Neuronal stem cell (in vitro differentiated cells): ENCODE measurements at regions not wholly inside any gene's neighbourhood (a gene's known extent, or its start where the extent isn't known, plus 50 kb on each side); places are given as distances from the start of the nearest gene placed in this dataset.
"Not testable (repeated sequence)": the region's sequence is repeated elsewhere in the genome, so short reads cannot be mapped to it uniquely, and the experiment has no call there.

Experiments
- DNase-seq: peaks from one replicate; pipeline ENCODE4 v3.0.0-alpha.2; 2013; ENCODE audit warnings: low spot score
- H2AFZ ChIP-seq: one replicate; pipeline ENCODE4 v1.6.1; 2013; ENCODE audit warnings: mild to moderate bottlenecking, low read length, inconsistent platforms
- H2AK5ac ChIP-seq: 2 replicates; pipeline ENCODE4 v1.6.1; 2013; ENCODE audit warnings: low read depth, mild to moderate bottlenecking, inconsistent platforms, low read length, moderate library complexity, mixed read lengths
- H2BK120ac ChIP-seq: 2 replicates; pipeline ENCODE4 v1.6.1; 2013; ENCODE audit warnings: low read depth, mild to moderate bottlenecking, inconsistent platforms, low read length, moderate library complexity, mixed read lengths
- H2BK12ac ChIP-seq: one replicate; pipeline ENCODE4 v1.6.1; 2013; ENCODE audit warnings: low read length, inconsistent platforms
- H2BK15ac ChIP-seq: 2 replicates; pipeline ENCODE4 v1.6.1; 2013; ENCODE audit warnings: mild to moderate bottlenecking, low read length, inconsistent platforms, mixed read lengths
- H2BK5ac ChIP-seq: one replicate; pipeline ENCODE4 v1.6.1; 2013; ENCODE audit warnings: inconsistent platforms, mild to moderate bottlenecking, low read length, moderate library complexity
- H3K14ac ChIP-seq: one replicate; pipeline ENCODE4 v1.6.1; 2013; ENCODE audit warnings: low read length, inconsistent platforms
- H3K18ac ChIP-seq: 2 replicates; pipeline ENCODE4 v1.6.1; 2013; ENCODE audit warnings: low read length, inconsistent platforms
- H3K23ac ChIP-seq: 2 replicates; pipeline ENCODE4 v1.6.1; 2013; ENCODE audit warnings: low read depth, mild to moderate bottlenecking, mixed read lengths, low read length, inconsistent platforms; ENCODE audit not compliant: poor library complexity
- H3K27ac ChIP-seq: replicated peaks from 3 replicates; pipeline ENCODE4 v1.5.1; 2013; ENCODE audit warnings: low read length, inconsistent platforms
- H3K27me3 ChIP-seq, 3 experiments: 2 replicates each; pipeline ENCODE4 v1.6.1; 2013; ENCODE audit warnings: low read length in 3 of 3, mild to moderate bottlenecking in 2 of 3, inconsistent platforms in 1 of 3, low read depth in 1 of 3, mixed read lengths in 1 of 3, moderate library complexity in 1 of 3; ENCODE audit not compliant: control insufficient read depth in 3 of 3, insufficient read depth in 3 of 3
- H3K36me3 ChIP-seq, 2 donors: replicated peaks in 1 of 2; 2 replicates each; pipeline ENCODE4 v1.6.1; 2013; ENCODE audit warnings: low read length in 2 of 2; ENCODE audit not compliant: control insufficient read depth in 2 of 2, insufficient read depth in 2 of 2
- H3K4ac ChIP-seq: 2 replicates; pipeline ENCODE4 v1.6.1; 2013; ENCODE audit warnings: inconsistent platforms, mild to moderate bottlenecking, low read length, moderate library complexity
- H3K4me1 ChIP-seq, 2 donors: 1 replicate in 1 of 2; 2 replicates in 1 of 2; pipeline ENCODE4 v1.6.1; 2013; ENCODE audit warnings: low read length in 2 of 2, low read depth in 1 of 2; ENCODE audit not compliant: control insufficient read depth in 2 of 2, insufficient read depth in 1 of 2
- H3K4me2 ChIP-seq: one replicate; pipeline ENCODE4 v1.6.1; 2013; ENCODE audit warnings: mild to moderate bottlenecking, low read length, inconsistent platforms; ENCODE audit not compliant: insufficient read depth, poor library complexity, severe bottlenecking
- H3K4me3 ChIP-seq, 2 donors: 2 replicates each; pipeline ENCODE4 v1.5.1; 2013; ENCODE audit warnings: low read length in 2 of 2, mild to moderate bottlenecking in 2 of 2, inconsistent platforms in 1 of 2, moderate library complexity in 1 of 2
- H3K79me1 ChIP-seq: one replicate; pipeline ENCODE4 v1.6.1; 2013; ENCODE audit warnings: low read depth, mild to moderate bottlenecking, inconsistent platforms, low read length, moderate library complexity
- H3K9ac ChIP-seq: one replicate; pipeline ENCODE4 v1.6.1; 2013; ENCODE audit warnings: mild to moderate bottlenecking, low read depth, low read length, inconsistent platforms; ENCODE audit not compliant: poor library complexity
- H3K9me3 ChIP-seq, 2 donors: replicated peaks in 1 of 2; 2 replicates each; pipeline versions ENCODE3 to v1.6.1; 2013; ENCODE audit warnings: low read length in 2 of 2, mild to moderate bottlenecking in 2 of 2, inconsistent platforms in 1 of 2, low read depth in 1 of 2, mixed read lengths in 1 of 2, moderate library complexity in 1 of 2; ENCODE audit not compliant: control insufficient read depth in 2 of 2, insufficient read depth in 1 of 2
- H4K8ac ChIP-seq: one replicate; pipeline ENCODE4 v1.6.1; 2013; ENCODE audit warnings: low read depth, mild to moderate bottlenecking, inconsistent platforms, low read length, moderate library complexity
- H4K91ac ChIP-seq: one replicate; pipeline ENCODE4 v1.6.1; 2013; ENCODE audit warnings: low read length, low read depth, mild to moderate bottlenecking, inconsistent platforms; ENCODE audit not compliant: poor library complexity
- WGBS, 2 donors: extraction: QIAGEN DNeasy Blood & Tissue Kit; methylation state at CpG; one replicate each; pipeline ENCODE4 v1.1.7; 2013; ENCODE audit warnings: missing lambda C conversion rate in 2 of 2, mixed read lengths in 1 of 2; ENCODE audit not compliant: insufficient read length in 2 of 2, insufficient replicate concordance in 1 of 2; ENCODE audit errors: extremely low coverage in 2 of 2; 5-methylcytosine and 5-hydroxymethylcytosine counted together

DNA sequence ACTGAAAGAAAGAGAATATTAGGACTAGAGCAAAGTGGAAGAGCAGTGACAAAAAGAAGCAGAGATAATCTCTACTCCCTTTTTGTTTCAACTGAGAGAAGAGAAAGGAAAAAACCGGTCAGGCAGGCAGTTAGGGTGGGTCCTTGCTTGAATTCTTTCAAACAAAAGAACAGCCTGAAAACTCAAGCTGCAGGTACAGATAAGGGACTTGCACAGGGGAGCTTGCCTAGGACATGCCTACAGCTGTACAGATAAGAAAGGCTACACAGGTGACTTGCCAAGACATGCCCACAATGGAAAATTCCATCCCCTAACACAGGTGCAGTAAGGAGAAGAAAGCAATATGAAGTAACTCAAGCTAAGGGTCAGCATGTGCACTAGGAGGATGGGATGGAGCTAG lies 532.2 kb upstream of the MIS18BP1 start:
- no peaks in the 10 kb centered on the region for H3K36me3 ChIP-seq
- no peak overlapping the region for H3K14ac ChIP-seq
- no peak overlapping the region for H3K9ac ChIP-seq
- no peak overlapping the region for H4K8ac ChIP-seq
- H3K4ac ChIP-seq, result no peak overlapping the region
- H3K18ac ChIP-seq, result no peak overlapping the region
- WGBS, 2 donors, result no CpG with 5 or more reads among the region's 1 CpG
- no peak overlapping the region for H2AK5ac ChIP-seq
- H3K79me1 ChIP-seq, result no peaks in the 10 kb centered on the region
- H2BK120ac ChIP-seq, result no peak overlapping the region
- no peaks in the 10 kb centered on the region for H3K27me3 ChIP-seq
- H2AFZ ChIP-seq, result no peak overlapping the region
- no peak overlapping the region for H2BK12ac ChIP-seq
- H3K4me3 ChIP-seq, result no peak overlapping the region
- H3K9me3 ChIP-seq, result peaks cover 0 to 9% of the 10 kb centered on the region in 2 donors
- no peak overlapping the region for H2BK15ac ChIP-seq
- H4K91ac ChIP-seq, result no peak overlapping the region
- H3K23ac ChIP-seq, result no peak overlapping the region
- H3K4me2 ChIP-seq, result no peak overlapping the region
- no peaks in the 10 kb centered on the region for H3K4me1 ChIP-seq
- DNase-seq, result no peak
- no peak overlapping the region for H3K27ac ChIP-seq
- H2BK5ac ChIP-seq, result no peak overlapping the region

DNA sequence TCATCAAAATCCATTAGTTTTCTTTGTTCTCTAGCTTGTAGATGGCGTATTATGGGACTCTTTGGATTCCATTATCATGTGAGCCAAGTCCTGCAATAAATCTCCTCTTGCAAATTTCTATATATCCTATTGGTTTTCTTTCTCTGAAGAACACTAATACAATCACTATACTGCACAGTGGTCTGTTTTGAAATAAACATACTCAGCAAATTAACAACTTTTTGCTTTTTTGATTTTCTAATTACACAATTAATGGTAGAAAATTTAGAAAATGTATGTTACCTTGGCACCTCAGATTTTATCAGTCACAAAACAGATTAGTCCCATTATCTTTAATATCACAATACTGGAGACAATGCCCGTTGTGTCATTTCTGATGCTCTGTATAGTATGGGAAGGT lies 513.2 kb upstream of the MIS18BP1 start:
- no peak overlapping the region for H3K18ac ChIP-seq
- H3K4me2 ChIP-seq, result no peak overlapping the region
- no peak overlapping the region for H2AK5ac ChIP-seq

GRCh38 chr14:45757655-45758054 lies 504.7 kb upstream of the MIS18BP1 start:
- no peak overlapping the region for H3K23ac ChIP-seq
- H4K91ac ChIP-seq, result no peak overlapping the region
- H3K9me3 ChIP-seq, result peaks cover 0 to 3% of the 10 kb centered on the region in 2 donors
- no peak overlapping the region for H3K18ac ChIP-seq
- no peaks in the 10 kb centered on the region for H3K4me1 ChIP-seq
- H3K4me2 ChIP-seq, result no peak overlapping the region
- no peak overlapping the region for H2BK15ac ChIP-seq
- no peak overlapping the region for H3K4me3 ChIP-seq
- no peak overlapping the region for H3K14ac ChIP-seq
- no peak overlapping the region for H2BK12ac ChIP-seq
- no peak for DNase-seq
- no peak overlapping the region for H2AK5ac ChIP-seq
- H3K79me1 ChIP-seq, result no peaks in the 10 kb centered on the region
- H2AFZ ChIP-seq, result no peak overlapping the region
- no peak overlapping the region for H3K9ac ChIP-seq
- WGBS, 2 donors, result no CpG with 5 or more reads among the region's 4 CpGs
- no peak overlapping the region for H2BK120ac ChIP-seq
- no peaks in the 10 kb centered on the region for H3K36me3 ChIP-seq
- H3K4ac ChIP-seq, result no peak overlapping the region
- H2BK5ac ChIP-seq, result no peak overlapping the region
- no peak overlapping the region for H4K8ac ChIP-seq
- H3K27me3 ChIP-seq, result no peaks in the 10 kb centered on the region
- no peak overlapping the region for H3K27ac ChIP-seq

More for the DNA sequence above, 513.2 kb upstream of the MIS18BP1 start:
- WGBS, 2 donors, result no CpG with 5 or more reads among the region's 2 CpGs
- Histone ChIP-seq H4K91ac (no peak overlapping the region), H2BK120ac (no peak overlapping the region), H3K27ac (no peak overlapping the region), H4K8ac (no peak overlapping the region), H3K36me3 (no peaks in the 10 kb centered on the region), H2AFZ (no peak overlapping the region), H3K4me1 (no peaks in the 10 kb centered on the region), H2BK12ac (no peak overlapping the region), H3K4ac (no peak overlapping the region), H3K79me1 (no peaks in the 10 kb centered on the region), H3K9me3 (no peaks in the 10 kb centered on the region), H3K4me3 (no peak overlapping the region), H3K9ac (no peak overlapping the region), H2BK15ac (no peak overlapping the region), H3K14ac (no peak overlapping the region), H3K27me3 (no peaks in the 10 kb centered on the region), H3K23ac (no peak overlapping the region), H2BK5ac (no peak overlapping the region)
- DNase-seq, result no peak

DNA sequence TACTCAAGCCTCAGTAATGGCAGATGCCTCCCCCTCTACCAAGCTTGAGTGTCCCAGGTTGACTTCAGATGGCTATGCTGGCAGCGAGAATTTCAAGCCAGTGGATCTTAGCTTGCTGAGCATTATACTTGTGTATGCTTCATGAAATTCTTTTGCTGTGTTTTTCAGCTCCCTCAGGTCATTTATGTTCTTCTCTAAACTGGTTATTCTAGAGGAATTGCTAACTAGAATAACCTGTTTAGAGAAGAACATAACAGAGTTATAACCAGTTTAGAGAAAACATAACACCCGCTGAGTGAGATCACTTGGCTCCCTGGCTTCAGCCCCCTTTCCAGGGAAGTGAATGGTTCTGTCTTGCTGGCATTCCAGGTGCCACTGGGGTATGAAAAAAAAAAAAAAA lies 503.4 kb upstream of the MIS18BP1 start:
- H3K18ac ChIP-seq, H2BK5ac ChIP-seq, H2BK15ac ChIP-seq, H3K79me1 ChIP-seq, H3K27ac ChIP-seq, DNase-seq, H3K4me3 ChIP-seq, H3K4me1 ChIP-seq, H4K91ac ChIP-seq, H2AK5ac ChIP-seq, H3K4me2 ChIP-seq, H3K9ac ChIP-seq, H3K36me3 ChIP-seq, H2AFZ ChIP-seq, H3K23ac ChIP-seq, H2BK12ac ChIP-seq, H4K8ac ChIP-seq, H2BK120ac ChIP-seq, H3K9me3 ChIP-seq, H3K4ac ChIP-seq, H3K27me3 ChIP-seq, H3K14ac ChIP-seq: not testable (repeated sequence)
- no CpG with 5 or more reads among the region's 2 CpGs for WGBS, 2 donors
